ENCODE measurements at regions not wholly inside any gene's neighbourhood (a gene's known extent, or its start where the extent isn't known, plus 50 kb on each side); places are given as distances from the start of the nearest gene placed in this dataset.

- H2AFZ ChIP-seq (ENCODE audit: low read length), result no peak overlapping the region
- no peak overlapping the region for H3K4me2 ChIP-seq (ENCODE audit: low read depth, low read length)
- TF ChIP-seq EZH2 (optimal IDR thresholded peaks at IDR 0.05; ENCODE audit: low read depth, low read length), result no peak
- no peak for TF ChIP-seq CTCF (IDR thresholded peaks at IDR 0.05; ENCODE audit: low read length)
- no peak for TF ChIP-seq EZH2phosphoT487 (IDR thresholded peaks at IDR 0.05; ENCODE audit: low read length)
- DNase-seq, result no peak
- no peaks in the 10 kb centered on the region for H4K20me1 ChIP-seq (ENCODE audit: insufficient read depth, low read length)
- H3K4me3 ChIP-seq (ENCODE audit: low read length), result no peak overlapping the region
- H3K79me2 ChIP-seq (ENCODE audit: low read length), result no peaks in the 10 kb centered on the region
- no peaks in the 10 kb centered on the region for H3K36me3 ChIP-seq (replicated peaks; ENCODE audit: insufficient read depth, low read length)
- H3K9ac ChIP-seq (ENCODE audit: low read length), result no peak overlapping the region
- no peaks in the 10 kb centered on the region for H3K4me1 ChIP-seq (ENCODE audit: low read length)
- H3K9me3 ChIP-seq (replicated peaks; ENCODE audit: insufficient read depth, low read length), result no peaks in the 10 kb centered on the region
- H3K27me3 ChIP-seq (replicated peaks; ENCODE audit: insufficient read depth, low read length), result no peaks in the 10 kb centered on the region
- no peak overlapping the region for H3K27ac ChIP-seq (ENCODE audit: low read length)
- no peaks in the 10 kb centered on the region for H3K9me2 ChIP-seq (replicated peaks; ENCODE audit: insufficient read depth, low read length)
- no peaks in the 10 kb centered on the region for H3F3A ChIP-seq (ENCODE audit: insufficient read depth, low read length)
Measured at GRCh38 chr1:73044241-73045036, 762.1 kb upstream of the NEGR1 start.

- H3K9me2 ChIP-seq (replicated peaks; ENCODE audit: insufficient read depth, low read length), result no peaks in the 10 kb centered on the region
- no peak overlapping the region for H2AFZ ChIP-seq (ENCODE audit: low read length)
- H3K9ac ChIP-seq (ENCODE audit: low read length), result no peak overlapping the region
- H3K36me3 ChIP-seq (replicated peaks; ENCODE audit: insufficient read depth, low read length), result no peaks in the 10 kb centered on the region
- H3K4me1 ChIP-seq (ENCODE audit: low read length), result no peaks in the 10 kb centered on the region
- no peak overlapping the region for H3K4me2 ChIP-seq (ENCODE audit: low read depth, low read length)
- TF ChIP-seq EZH2phosphoT487 (IDR thresholded peaks at IDR 0.05; ENCODE audit: low read length) (no peak), EZH2 (optimal IDR thresholded peaks at IDR 0.05; ENCODE audit: low read depth, low read length) (no peak), CTCF (IDR thresholded peaks at IDR 0.05; ENCODE audit: low read length) (no peak)
- H3K4me3 ChIP-seq (ENCODE audit: low read length), result no peak overlapping the region
- no peaks in the 10 kb centered on the region for H3K9me3 ChIP-seq (replicated peaks; ENCODE audit: insufficient read depth, low read length)
- no peaks in the 10 kb centered on the region for H3F3A ChIP-seq (ENCODE audit: insufficient read depth, low read length)
- H3K27ac ChIP-seq (ENCODE audit: low read length), result no peak overlapping the region
- no peaks in the 10 kb centered on the region for H4K20me1 ChIP-seq (ENCODE audit: insufficient read depth, low read length)
- H3K79me2 ChIP-seq (ENCODE audit: low read length), result no peaks in the 10 kb centered on the region
- H3K27me3 ChIP-seq (replicated peaks; ENCODE audit: insufficient read depth, low read length), result no peaks in the 10 kb centered on the region
- DNase-seq, result no peak
Measured at GRCh38 chr1:73042403-73042802, 760.1 kb upstream of the NEGR1 start.

- H3K9ac ChIP-seq (ENCODE audit: low read length), result no peak overlapping the region
- no peaks in the 10 kb centered on the region for H3K9me3 ChIP-seq (replicated peaks; ENCODE audit: insufficient read depth, low read length)
- TF ChIP-seq CTCF (IDR thresholded peaks at IDR 0.05; ENCODE audit: low read length) (no peak), EZH2phosphoT487 (IDR thresholded peaks at IDR 0.05; ENCODE audit: low read length) (no peak), EZH2 (optimal IDR thresholded peaks at IDR 0.05; ENCODE audit: low read depth, low read length) (no peak)
- no peak overlapping the region for H3K4me3 ChIP-seq (ENCODE audit: low read length)
- no peaks in the 10 kb centered on the region for H3K79me2 ChIP-seq (ENCODE audit: low read length)
- no peaks in the 10 kb centered on the region for H3K4me1 ChIP-seq (ENCODE audit: low read length)
- H3F3A ChIP-seq (ENCODE audit: insufficient read depth, low read length), result no peaks in the 10 kb centered on the region
- H3K27ac ChIP-seq (ENCODE audit: low read length), result no peak overlapping the region
- no peaks in the 10 kb centered on the region for H4K20me1 ChIP-seq (ENCODE audit: insufficient read depth, low read length)
- no peaks in the 10 kb centered on the region for H3K9me2 ChIP-seq (replicated peaks; ENCODE audit: insufficient read depth, low read length)
- H3K36me3 ChIP-seq (replicated peaks; ENCODE audit: insufficient read depth, low read length), result no peaks in the 10 kb centered on the region
- no peak for DNase-seq
- H3K4me2 ChIP-seq (ENCODE audit: low read depth, low read length), result no peak overlapping the region
- H2AFZ ChIP-seq (ENCODE audit: low read length), result no peak overlapping the region
- H3K27me3 ChIP-seq (replicated peaks; ENCODE audit: insufficient read depth, low read length), result no peaks in the 10 kb centered on the region
Measured at GRCh38 chr1:73040811-73041210, 758.5 kb upstream of the NEGR1 start.
